GM18517 (cell line): ENCODE measurements at regions not wholly inside any gene's neighbourhood (a gene's known extent, or its start where the extent isn't known, plus 50 kb on each side); places are given as distances from the start of the nearest gene placed in this dataset.

ENCODE experiments used
- ATAC-seq: cut with Tn5 transposase; IDR thresholded peaks from one replicate; pipeline ENCODE4 v1.9.1; 2021; ENCODE audit warnings: mild to moderate bottlenecking, moderate library complexity; ENCODE audit not compliant: unreplicated experiment

- ATAC-seq = no peak
These were observed 139.1 kb upstream of the ADRA1B start for GRCh38 chr5:159777049-159777660.

- no peak for ATAC-seq
These were observed 136.8 kb upstream of the ADRA1B start for GRCh38 chr5:159779481-159779880.

DNA sequence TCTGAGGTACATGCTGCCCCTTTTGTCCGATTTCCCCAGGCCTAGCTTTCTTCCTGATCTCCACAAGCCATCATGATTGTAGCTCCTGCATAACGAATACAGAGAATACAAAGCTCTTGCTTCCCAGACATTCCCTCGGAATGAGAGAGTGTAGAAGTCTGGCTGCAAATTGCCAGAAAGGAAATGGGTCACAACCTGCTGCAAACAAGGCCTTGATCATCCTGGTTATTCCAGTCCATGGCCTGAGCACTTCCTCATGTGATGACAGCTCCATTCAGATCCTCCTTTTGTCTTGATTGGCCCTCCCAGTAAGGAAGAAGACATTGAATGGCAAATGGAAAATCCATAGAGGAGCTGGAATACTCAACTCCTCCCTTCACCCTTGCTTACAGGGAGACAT lies 136.0 kb upstream of the ADRA1B start:
- ATAC-seq = no peak

DNA sequence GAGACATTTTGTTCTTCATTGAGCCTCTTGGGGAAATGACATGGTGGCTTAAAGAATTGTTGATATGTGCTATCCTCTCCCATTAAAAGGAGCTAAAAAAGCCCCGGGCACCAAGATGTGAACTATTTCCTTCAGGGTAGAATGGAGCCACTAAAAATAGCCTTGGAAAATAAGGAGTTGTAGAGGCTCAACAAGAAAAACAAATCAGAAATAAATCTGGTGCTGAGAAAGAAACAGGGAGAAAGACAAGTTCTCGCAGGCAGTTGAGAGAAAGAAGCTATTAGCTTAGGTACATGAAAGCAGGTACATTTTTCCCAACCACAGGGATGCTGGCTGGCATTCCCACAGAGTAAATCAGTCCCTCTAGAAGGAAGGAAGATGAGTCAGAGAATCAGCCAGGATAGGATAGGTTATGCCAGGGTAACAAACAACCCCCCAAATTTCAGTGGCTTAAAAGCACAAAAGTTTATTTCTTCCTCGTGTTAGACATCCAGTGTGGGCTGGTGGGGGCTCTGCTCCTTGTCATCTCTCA lies 134.6 kb upstream of the ADRA1B start:
- no peak for ATAC-seq

DNA sequence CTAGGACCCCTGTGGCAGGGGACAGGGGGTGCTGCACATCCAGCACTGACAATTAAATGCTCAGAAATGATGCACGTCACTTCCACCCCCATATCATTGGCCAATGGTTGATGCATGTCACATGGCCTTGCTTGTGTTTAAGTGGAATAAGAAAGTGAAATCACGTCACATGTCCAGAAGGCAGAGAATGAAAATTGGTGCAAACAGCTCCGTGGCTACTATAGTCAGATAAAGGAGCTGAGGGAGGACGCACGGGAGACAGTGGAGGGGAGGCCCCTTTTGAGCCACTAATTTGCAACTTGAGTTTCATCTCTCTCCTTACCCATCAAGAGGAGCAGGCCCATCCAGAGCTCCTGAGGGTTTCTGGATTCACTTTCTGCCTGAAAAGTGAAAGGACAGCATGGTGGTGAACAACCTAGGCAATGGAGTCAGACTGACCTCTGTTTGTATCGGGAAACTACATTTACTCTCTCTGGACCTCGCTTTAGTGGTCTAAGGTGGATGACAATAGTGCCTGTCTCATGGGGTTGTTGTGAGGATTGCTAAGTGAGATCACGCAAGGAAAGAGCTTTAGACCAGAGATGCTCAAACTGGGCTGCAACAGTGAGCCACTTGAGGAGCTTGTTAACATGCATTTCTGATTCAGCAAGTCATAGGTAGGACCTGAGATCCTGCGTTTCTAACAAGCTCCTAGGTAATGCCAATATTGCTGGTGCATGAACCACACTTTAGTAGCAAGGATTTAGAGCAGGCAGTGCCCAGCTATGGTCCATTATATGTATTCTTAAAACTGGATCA lies 133.9 kb upstream of the ADRA1B start:
- peak; percentile 64 for ATAC-seq

- no peak for ATAC-seq
These were observed 133.3 kb upstream of the ADRA1B start for GRCh38 chr5:159782995-159783300.

DNA sequence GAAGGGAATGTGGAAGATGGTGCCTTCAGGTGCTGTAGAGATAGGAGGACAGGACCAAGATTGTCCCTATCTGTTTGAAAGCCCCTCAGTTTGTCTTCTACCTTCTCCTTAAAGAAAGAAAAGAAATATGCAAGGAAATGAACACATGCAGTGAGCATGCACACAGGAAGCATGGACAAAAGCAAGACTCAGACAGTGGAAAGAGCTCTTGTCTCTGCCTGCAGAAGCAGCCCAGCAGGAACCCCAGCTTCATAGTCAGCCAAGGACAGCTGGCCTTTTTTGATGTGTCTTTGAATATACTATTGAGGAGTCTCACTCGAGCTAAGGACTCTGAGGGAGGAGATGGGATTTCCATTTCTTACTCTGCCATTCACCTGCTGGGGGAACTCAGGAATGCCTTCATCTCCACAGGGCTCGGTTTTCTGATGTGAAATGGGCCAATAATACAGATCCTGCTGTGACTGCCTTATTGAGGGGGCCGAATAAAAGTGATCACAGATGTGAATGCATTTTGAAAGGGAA lies 132.5 kb upstream of the ADRA1B start:
- ATAC-seq = no peak

- no peak for ATAC-seq
These were observed 131.3 kb upstream of the ADRA1B start for GRCh38 chr5:159784993-159785392.

DNA sequence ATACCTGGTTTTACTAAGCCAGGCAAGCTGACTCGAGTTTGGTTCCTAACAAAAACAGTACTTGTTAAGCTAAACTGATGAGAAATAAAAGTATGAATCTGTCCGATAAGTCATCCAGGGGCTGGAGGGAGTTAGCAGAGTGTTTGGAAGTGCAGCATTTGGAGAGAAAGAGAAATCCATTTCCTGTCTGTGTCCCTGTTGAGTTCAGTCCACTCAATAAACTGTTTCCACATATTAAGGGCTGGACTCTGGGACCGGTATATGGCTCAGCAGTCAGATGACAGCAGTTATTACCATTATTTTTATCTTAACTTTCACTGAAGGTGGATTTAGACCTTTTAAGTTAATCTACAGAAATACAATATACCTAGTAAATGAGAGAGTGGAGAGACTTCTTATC lies 130.6 kb upstream of the ADRA1B start:
- ATAC-seq = no peak

DNA sequence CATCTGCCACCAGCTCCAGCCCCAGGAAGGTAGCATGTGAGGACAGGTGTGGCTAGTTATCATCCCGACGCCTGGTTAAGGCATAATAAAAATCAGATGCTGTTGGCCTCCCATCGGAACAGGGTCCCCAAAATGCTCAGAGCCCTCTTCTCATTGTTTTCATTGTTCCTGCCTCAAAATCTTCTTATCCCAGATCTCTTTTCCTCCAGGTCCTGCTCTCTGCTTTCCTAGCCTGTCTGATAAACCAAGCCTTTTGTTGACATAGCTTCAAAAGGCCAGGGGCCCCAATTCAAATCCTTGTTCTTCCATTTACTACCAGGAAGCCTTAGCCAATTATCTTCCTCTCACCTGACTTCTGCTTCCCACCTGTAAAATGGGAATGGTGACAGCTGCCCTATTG lies 130.1 kb upstream of the ADRA1B start:
- no peak for ATAC-seq

- ATAC-seq = no peak
These were observed 129.2 kb upstream of the ADRA1B start for GRCh38 chr5:159786901-159787691.

DNA sequence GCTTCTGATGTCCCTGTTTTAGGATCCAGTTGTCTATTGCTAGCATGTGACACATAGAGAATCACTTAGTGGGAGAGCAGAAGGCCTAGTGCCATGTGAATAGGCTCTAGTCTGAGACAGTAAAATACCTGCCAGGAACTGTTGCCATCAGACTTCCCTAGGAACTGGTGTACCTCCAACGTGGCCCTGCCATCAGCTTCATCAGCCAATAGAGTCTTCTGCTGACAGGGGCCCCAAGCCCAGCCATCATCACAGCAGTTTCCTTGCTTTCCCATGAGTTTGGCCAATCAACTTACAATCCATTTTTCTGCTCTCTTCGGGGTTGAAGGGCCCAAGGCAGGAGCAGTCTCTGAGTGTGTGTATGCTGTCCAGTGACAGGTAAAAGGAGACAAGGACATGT lies 128.4 kb upstream of the ADRA1B start:
- ATAC-seq = no peak

GRCh38 chr5:159788835-159789331 lies 127.4 kb upstream of the ADRA1B start:
- no peak for ATAC-seq

DNA sequence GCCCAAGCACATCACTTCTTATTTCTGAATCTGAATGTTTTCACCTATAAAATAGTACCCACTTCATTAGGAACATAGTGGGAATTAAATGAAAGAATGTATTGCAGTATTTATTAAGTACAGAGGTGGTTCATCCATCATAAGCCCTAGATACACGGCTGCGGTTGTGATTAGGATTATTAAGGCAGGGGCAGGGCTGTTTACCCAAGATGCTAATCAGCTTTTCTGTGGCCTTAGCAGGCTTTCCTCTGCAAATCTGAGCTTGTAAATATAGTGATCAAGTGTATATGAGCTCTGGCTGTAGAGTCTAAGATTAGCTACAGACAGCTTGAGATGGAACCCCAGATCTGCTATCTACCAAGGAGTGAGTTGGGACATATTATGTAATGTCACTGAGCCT lies 124.1 kb upstream of the ADRA1B start:
- ATAC-seq = no peak

- no peak for ATAC-seq
These were observed 118.9 kb upstream of the ADRA1B start for GRCh38 chr5:159797261-159797970.

- ATAC-seq = no peak
These were observed 116.6 kb upstream of the ADRA1B start for GRCh38 chr5:159799701-159800100.

GRCh38 chr5:159800131-159800840 lies 116.0 kb upstream of the ADRA1B start:
- no peak for ATAC-seq

DNA sequence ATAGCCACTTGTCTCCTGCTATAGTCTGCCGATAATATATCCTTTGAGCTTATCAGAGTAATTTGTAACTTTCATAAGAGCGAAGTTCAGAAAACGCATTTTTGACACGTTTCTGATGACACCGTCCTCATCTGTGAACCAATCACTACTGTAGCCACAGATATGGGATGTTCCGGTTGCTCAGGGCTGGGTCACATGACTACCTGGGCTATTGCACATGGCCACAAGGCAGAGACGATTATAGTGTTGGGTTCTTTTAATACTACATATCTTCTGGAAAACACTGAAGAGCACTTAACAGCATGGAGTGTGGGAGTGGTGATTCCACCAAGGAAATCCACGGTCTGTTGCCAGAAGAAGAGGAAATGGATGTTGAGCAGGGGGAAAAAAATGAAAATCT lies 115.0 kb upstream of the ADRA1B start:
- ATAC-seq = no peak

GRCh38 chr5:159802661-159803060 lies 113.6 kb upstream of the ADRA1B start:
- no peak for ATAC-seq

- no peak for ATAC-seq
These were observed 112.2 kb upstream of the ADRA1B start for GRCh38 chr5:159804121-159804520.
